Nephron progenitor cell (in vitro differentiated cells): ENCODE measurements at regions not wholly inside any gene's neighbourhood (a gene's known extent, or its start where the extent isn't known, plus 50 kb on each side); places are given as distances from the start of the nearest gene placed in this dataset.
"Not testable (repeated sequence)": the region's sequence is repeated elsewhere in the genome, so short reads cannot be mapped to it uniquely, and the experiment has no call there.

Experiments
- DNase-seq: peaks from one replicate; pipeline ENCODE4 v3.0.0; 2021
- H3K27ac Mint-ChIP-seq: 2 replicates; pipeline ENCODE4 v1.8.0; 2021; ENCODE audit warnings: mild to moderate bottlenecking, moderate library complexity, mixed read lengths
- H3K27me3 Mint-ChIP-seq: 2 replicates; pipeline ENCODE4 v1.8.0; 2021; ENCODE audit warnings: mild to moderate bottlenecking, low read depth, mixed read lengths; ENCODE audit not compliant: poor library complexity
- H3K36me3 Mint-ChIP-seq: 2 replicates; pipeline ENCODE4 v1.8.0; 2021; ENCODE audit warnings: low read depth, mixed read lengths
- H3K4me1 Mint-ChIP-seq: 2 replicates; pipeline ENCODE4 v1.8.0; 2021; ENCODE audit warnings: mixed read lengths
- H3K4me3 Mint-ChIP-seq: 2 replicates; pipeline ENCODE4 v1.8.0; 2021; ENCODE audit warnings: mild to moderate bottlenecking, moderate library complexity, mixed read lengths
- H3K9me3 Mint-ChIP-seq: 2 replicates; pipeline ENCODE4 v1.8.0; 2021; ENCODE audit warnings: mild to moderate bottlenecking, moderate library complexity, mixed read lengths
- CTCF ChIP-seq: fragments of 200-600 bp; sonication (generic); IDR thresholded peaks from 2 replicates; pipeline ENCODE4 v1.5.0; 2021; ENCODE audit warnings: antibody characterized with exemption

- TF ChIP-seq CTCF, result no peak
- H3K27ac Mint-ChIP-seq, result no peak overlapping the region
- H3K4me3 Mint-ChIP-seq, result peak overlapping the region; percentile 9
- no peaks in the 10 kb centered on the region for H3K27me3 Mint-ChIP-seq
- no peak for DNase-seq
- H3K36me3 Mint-ChIP-seq, result no peaks in the 10 kb centered on the region
- peaks cover 16% of the 10 kb centered on the region for H3K4me1 Mint-ChIP-seq
- H3K9me3 Mint-ChIP-seq, result peaks cover 3% of the 10 kb centered on the region
These were observed 75.0 kb upstream of the CADPS start for GRCh38 chr3:62950210-62950609.

- Mint-ChIP-seq H3K9me3 (peaks cover 3% of the 10 kb centered on the region), H3K4me1 (peaks cover 18% of the 10 kb centered on the region), H3K27me3 (no peaks in the 10 kb centered on the region), H3K4me3 (no peak overlapping the region), H3K36me3 (no peaks in the 10 kb centered on the region), H3K27ac (no peak overlapping the region)
- TF ChIP-seq CTCF, result no peak
- no peak for DNase-seq
These were observed 75.9 kb upstream of the CADPS start for GRCh38 chr3:62951037-62951613.

- H3K27me3 Mint-ChIP-seq, H3K36me3 Mint-ChIP-seq: not testable (repeated sequence)
- peaks cover 18% of the 10 kb centered on the region for H3K4me1 Mint-ChIP-seq
These were observed 76.7 kb upstream of the CADPS start for GRCh38 chr3:62951880-62952279.

GRCh38 chr3:62954580-62954979 is 79.4 kb upstream of the CADPS start:
- no peak for TF ChIP-seq CTCF
- Mint-ChIP-seq H3K4me3 (no peak overlapping the region), H3K27me3 (peaks cover 3% of the 10 kb centered on the region), H3K4me1 (peaks cover 18% of the 10 kb centered on the region), H3K9me3 (peaks cover 3% of the 10 kb centered on the region), H3K36me3 (no peaks in the 10 kb centered on the region), H3K27ac (no peak overlapping the region)
- DNase-seq, result no peak

More at GRCh38 chr3:62951880-62952279, 76.7 kb upstream of the CADPS start:
- not testable (repeated sequence) for H3K9me3 Mint-ChIP-seq, H3K27ac Mint-ChIP-seq, DNase-seq, H3K4me3 Mint-ChIP-seq

GRCh38 chr3:62955126-62955525 is 79.9 kb upstream of the CADPS start:
- no peak overlapping the region for H3K4me3 Mint-ChIP-seq
- no peak for DNase-seq
- H3K36me3 Mint-ChIP-seq, result no peaks in the 10 kb centered on the region
- H3K9me3 Mint-ChIP-seq, result peaks cover 3% of the 10 kb centered on the region
- TF ChIP-seq CTCF, result no peak
- H3K4me1 Mint-ChIP-seq, result peaks cover 17% of the 10 kb centered on the region
- peaks cover 3% of the 10 kb centered on the region for H3K27me3 Mint-ChIP-seq
- no peak overlapping the region for H3K27ac Mint-ChIP-seq

- Mint-ChIP-seq H3K27ac (no peak overlapping the region), H3K36me3 (no peaks in the 10 kb centered on the region), H3K27me3 (peaks cover 3% of the 10 kb centered on the region), H3K4me1 (peaks cover 9% of the 10 kb centered on the region), H3K4me3 (no peak overlapping the region), H3K9me3 (peaks cover 3% of the 10 kb centered on the region)
- DNase-seq, result no peak
- no peak for TF ChIP-seq CTCF
These were observed 81.2 kb upstream of the CADPS start for GRCh38 chr3:62956411-62956810.
